Activated CD4-positive, CD25-positive, alpha-beta regulatory T cell treated with anti-CD3 and anti-CD28 coated beads, Interleukin-2, amount 50 U/mL, for 24 hours (primary cell): ENCODE measurements at regions not wholly inside any gene's neighbourhood (a gene's known extent, or its start where the extent isn't known, plus 50 kb on each side); places are given as distances from the start of the nearest gene placed in this dataset.

Source experiments
- ATAC-seq, 2 donors: fragments of 150-1000 bp; cut with Tn5 transposase; one replicate each; pipeline ENCODE4 v1.10.0; 2021; ENCODE audit warnings: mild to moderate bottlenecking in 1 of 2, moderate library complexity in 1 of 2

DNA sequence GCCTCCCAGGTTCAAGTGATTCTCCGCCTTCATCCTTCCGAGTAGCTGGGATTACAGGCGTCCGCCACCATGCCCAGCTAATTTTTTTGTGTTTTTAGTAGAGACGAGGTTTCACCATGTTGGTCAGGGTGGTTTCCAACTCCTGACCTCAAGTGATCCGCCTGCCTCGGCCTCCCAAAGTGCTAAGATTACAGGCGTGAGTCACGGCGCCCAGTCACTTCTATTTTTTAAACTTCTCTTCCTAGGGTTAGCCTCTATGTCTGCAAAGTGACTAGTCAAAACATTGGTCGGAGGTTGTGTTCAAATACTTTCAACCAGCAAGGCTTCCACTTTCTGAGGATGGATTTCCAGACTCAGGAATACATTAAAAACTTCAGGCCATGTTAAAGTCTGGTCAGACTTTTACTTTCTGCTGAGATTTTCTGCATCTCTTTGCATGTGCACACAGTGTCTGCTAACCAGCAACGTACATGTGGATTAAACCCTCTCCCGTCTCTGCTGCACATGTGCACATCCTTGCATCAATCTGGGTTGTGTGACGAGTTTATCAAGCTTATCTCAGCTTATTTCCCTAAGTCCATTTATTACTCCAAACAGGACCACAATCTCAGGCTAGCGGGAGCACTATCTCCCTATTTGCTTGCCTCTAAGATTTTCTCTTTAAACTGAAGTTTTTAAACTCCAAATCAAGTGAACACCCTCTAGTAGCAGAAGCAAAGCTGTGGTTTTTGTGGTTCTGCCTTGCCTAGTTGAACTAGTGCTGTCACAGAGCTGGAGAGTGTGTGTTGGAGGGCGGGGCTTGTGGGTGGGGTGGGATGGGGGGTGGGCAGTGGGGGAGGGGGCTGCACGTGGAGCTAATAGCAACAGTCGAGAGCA, 525.2 kb upstream of the GOT2 start:
- no peak for ATAC-seq

- ATAC-seq = no peak
Observed at GRCh38 chr16:59252317-59252716, 518.2 kb upstream of the GOT2 start.

GRCh38 chr16:59249011-59249410, 514.9 kb upstream of the GOT2 start:
- ATAC-seq = no peak

GRCh38 chr16:59242556-59242955, 508.4 kb upstream of the GOT2 start:
- no peak for ATAC-seq

DNA sequence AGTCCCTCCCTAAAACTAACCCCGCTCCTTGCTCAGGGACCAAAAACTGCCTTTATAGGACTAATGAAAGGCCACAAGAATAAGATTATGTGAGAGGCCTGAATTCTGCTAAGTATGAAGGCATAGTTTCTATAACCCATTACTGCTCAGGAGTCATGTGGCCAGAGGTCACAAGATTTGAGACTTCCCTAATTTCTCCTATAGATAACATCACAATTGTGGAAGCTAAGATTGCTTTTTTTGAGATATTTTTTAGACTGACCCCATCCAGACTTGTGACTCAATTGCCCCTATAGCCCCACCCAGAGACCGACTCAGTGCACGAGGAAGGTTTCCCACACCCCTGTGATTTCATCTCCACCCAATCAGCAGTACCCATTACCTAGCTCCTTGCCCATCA, 504.1 kb upstream of the GOT2 start:
- ATAC-seq = no peak

DNA sequence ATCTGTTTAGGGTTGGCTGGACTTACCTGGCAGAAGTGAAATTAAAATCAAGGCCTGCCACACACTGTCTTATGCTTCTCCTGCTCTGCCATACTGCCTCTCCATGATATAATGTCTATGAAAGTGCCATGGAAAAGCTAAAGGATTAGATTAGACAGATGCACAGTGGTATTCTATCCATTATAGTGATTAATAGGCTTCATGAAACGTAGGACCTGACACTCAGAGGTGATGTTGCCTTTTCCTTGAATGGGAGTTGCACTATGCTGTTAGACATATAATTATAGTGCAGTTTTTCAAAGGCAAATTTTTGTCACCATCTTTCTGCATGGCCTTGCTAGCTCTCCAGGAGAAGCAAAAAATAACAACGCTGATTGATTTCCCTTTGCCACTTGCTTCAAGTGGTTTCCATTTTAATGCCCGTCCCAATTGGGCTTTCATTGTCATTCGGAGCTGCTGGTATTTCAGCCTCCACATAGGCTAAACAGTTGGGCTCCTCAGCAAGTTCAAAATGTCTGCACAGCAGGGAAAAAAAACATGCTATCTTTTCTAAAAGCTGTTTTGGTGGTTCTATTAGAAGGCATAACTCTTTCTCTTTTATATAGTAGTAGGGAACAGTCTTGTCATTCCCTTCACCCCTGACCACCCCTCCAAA, 502.8 kb upstream of the GOT2 start:
- ATAC-seq = no peak

DNA sequence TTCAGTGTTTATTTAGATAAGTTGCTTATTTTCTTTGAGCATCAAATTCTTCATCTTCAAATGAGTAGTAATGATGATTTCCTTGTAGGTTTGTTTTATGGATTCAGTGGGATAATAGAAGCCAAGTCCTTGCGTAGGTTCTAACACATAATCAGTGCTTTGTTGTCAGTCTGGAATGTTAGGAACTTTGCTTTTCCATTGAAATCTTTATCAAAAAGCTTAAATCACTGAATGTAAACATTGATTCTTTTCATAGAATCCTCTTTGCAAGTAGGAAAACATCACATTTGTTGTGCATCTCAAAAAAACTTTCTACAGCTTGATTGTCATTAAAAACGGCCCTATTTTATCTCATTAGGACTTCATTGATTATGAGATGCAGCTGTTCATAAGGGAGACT, 490.3 kb upstream of the GOT2 start:
- no peak for ATAC-seq

DNA sequence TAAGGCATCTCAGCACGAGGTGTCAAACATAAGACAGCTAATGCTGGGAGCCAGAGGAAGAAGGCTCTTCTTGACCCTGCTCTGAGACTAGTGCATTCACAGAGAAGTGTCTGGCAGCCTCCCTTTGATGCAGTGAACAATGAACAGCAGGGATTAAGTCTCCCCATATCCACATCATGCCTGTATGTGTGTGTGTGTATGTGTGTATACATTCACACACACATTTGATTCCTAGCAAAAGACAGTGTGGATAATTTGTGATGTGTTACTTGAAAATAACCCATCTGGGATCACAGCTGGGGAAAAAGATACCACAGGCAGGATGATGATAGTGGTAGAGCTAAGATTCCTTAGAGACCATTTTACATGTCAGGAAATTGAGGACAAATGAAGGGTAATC, 485.9 kb upstream of the GOT2 start:
- ATAC-seq = no peak

GRCh38 chr16:59216291-59216690, 482.2 kb upstream of the GOT2 start:
- no peak for ATAC-seq

- no peak for ATAC-seq
Observed at GRCh38 chr16:59214455-59214854, 480.3 kb upstream of the GOT2 start.

- ATAC-seq = no peak
Observed at GRCh38 chr16:59213952-59214351, 479.8 kb upstream of the GOT2 start.

DNA sequence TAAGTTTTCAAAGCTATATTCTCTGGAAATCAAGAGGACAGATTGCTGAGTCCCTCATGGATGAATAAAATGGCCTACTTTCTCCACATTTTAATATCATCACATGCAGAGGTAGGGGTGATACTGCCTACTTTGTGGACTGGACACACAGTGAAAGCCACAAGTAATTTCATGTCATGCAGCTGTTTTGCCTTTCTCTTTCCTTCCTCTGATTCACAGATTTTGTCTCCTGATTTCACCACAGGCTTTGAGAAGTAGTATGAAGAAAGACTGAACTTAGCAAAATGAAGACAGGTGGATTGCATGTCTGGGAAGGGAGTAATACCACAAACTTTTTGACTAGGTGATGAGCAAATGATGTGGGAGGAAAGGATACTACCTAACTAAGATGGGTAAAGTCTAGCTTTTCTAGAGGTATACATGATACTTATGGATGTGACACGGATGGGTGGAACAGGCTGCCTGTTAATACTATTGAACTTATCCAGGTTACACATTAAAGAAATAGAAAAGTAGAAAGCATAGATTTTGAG, 478.4 kb upstream of the GOT2 start:
- ATAC-seq = no peak

GRCh38 chr16:59210955-59211541, 476.9 kb upstream of the GOT2 start:
- ATAC-seq = no peak

DNA sequence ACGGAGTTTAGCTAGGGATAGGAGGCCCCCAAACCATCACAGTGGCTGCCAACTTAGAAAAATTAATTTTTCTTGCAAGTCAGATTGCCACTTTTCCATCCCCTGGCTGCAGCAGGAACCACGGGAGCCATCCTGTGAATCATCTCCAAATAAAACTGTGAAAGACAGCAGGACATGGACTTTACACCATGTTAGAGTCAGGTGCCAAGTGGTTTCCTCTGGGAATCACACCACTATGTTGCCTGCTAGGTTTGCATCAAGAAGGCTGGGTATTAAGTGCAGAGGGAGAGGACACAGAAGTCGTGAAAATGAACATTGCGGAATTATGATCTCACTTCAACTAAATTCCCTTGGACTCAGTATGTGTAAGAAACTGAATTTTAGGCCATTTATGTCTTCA, 471.3 kb upstream of the GOT2 start:
- no peak for ATAC-seq

DNA sequence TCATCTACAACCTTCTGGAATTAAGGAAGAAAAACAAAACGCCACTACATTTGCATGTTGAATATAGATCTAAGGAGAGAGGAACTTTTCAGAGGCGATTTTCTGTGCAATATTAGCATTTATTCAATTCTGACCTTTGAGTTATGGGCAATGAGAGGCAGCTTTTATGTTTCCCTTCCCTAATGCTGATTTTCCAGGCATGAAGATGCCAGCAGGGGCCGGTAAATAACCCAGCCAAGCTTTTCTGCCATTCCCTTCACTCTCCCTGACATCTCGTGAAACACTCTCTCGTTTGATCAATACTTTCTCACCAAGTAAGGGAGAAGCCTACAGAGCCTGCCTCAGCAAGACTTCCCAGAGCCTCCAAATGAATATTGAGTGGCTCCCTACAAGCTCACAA, 470.5 kb upstream of the GOT2 start:
- ATAC-seq = no peak

GRCh38 chr16:59202233-59202862, 468.2 kb upstream of the GOT2 start:
- ATAC-seq = no peak

- ATAC-seq = no peak
Observed at GRCh38 chr16:59201821-59202220, 467.7 kb upstream of the GOT2 start.

GRCh38 chr16:59201160-59201559, 467.0 kb upstream of the GOT2 start:
- no peak for ATAC-seq

- no peak for ATAC-seq
Observed at GRCh38 chr16:59198487-59198886, 464.4 kb upstream of the GOT2 start.

GRCh38 chr16:59195242-59195641, 461.1 kb upstream of the GOT2 start:
- no peak for ATAC-seq

GRCh38 chr16:59193637-59194036, 459.5 kb upstream of the GOT2 start:
- ATAC-seq = no peak

GRCh38 chr16:59192551-59193199, 458.6 kb upstream of the GOT2 start:
- no peak for ATAC-seq

DNA sequence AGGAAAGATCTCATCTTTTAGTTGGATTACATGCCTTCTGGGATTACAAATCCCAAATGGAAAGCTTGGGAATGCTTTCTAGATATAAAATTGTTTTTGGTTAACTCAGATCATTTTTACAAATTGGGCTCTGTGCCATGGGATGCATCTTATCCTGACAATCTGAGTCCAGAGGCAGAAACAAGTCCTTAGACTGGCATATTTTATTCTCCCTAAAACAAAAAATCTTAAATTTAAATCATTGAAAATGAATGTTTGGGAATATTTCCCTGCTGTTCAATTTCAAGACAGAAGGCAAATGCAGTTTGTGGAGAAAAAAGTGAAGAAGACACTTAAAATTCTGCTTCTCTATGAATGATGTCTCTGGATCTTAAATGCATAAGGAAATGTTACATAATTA, 456.6 kb upstream of the GOT2 start:
- no peak for ATAC-seq
